GM10266 (cell line): ENCODE measurements at regions not wholly inside any gene's neighbourhood (a gene's known extent, or its start where the extent isn't known, plus 50 kb on each side); places are given as distances from the start of the nearest gene placed in this dataset.
"Not testable (repeated sequence)": the region's sequence is repeated elsewhere in the genome, so short reads cannot be mapped to it uniquely, and the experiment has no call there.

ENCODE experiments used
- DNase-seq: peaks from one replicate; pipeline ENCODE4 v3.0.0; 2012; ENCODE audit errors: extremely low spot score
- CTCF ChIP-seq: IDR thresholded peaks from 2 replicates; pipeline ENCODE4 v1.5.1; 2012; ENCODE audit warnings: mild to moderate bottlenecking, low read depth; ENCODE audit not compliant: control insufficient read depth, insufficient read depth; ENCODE audit errors: missing control alignments

DNA sequence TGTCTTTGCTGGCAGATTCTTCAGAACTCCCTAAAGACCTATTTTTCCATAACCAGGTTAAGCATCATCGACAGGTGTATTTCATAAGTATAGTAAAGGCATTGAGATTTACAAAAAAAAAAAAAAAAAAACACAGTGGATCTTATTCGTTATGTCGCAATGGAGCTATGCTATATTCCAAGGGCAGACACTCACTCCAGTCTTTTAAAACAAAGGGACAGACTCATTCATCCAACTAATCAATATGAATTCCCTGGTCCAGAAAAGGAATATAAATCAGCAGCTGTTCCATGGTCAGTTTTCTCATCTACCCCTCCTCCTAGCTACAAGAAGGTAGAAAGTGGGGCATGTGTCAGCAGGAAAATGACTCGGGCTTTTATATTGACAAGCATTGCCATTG lies 97.7 kb upstream of the MON1B start:
- TF ChIP-seq CTCF: no peak

DNA sequence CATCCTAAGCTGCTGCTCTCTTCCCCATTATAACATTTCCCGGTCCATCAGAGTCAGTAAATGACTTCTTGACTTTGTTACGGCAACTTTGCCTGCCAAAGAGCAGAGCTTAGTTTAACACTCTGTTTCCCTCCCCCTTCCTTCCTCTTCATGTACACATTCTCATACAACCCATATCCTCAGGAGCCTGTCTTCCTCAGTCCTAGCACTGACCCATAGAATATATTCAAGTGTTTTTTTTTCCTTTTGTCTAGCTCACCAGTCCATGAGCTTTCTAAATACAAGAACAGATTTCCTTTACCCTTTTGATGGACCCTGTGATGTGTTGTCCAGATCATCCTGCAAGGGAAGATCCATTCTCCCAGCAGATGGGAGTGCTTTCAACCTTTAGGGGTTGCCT lies 97.0 kb upstream of the MON1B start:
- TF ChIP-seq CTCF: no peak
- no peak for DNase-seq

More for the DNA sequence above, 97.7 kb upstream of the MON1B start:
- no peak for DNase-seq

DNA sequence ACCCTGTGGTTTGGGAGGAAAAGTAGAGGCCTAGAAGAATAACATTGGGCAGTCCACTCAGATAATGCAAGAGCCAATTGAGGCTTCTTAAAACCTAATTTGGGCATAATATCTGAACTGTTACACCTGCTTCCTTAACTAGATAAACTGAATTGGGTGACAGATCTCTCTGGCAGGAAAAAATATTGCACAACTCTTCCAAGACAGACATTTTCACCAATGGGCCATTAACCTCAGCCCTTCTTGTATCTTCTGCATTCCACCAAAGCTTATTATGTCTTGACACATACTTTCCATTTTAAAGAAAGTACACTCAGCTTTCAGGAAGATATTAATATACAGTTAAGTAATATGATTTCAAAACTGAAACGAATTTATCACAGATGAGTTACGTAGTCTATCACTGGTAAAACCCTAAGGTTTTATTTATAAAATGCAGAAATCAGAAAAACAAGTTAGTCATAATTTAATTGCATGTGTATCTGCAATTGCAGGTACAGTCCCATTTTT lies 79.9 kb upstream of the MON1B start:
- TF ChIP-seq CTCF: no peak
- no peak for DNase-seq

DNA sequence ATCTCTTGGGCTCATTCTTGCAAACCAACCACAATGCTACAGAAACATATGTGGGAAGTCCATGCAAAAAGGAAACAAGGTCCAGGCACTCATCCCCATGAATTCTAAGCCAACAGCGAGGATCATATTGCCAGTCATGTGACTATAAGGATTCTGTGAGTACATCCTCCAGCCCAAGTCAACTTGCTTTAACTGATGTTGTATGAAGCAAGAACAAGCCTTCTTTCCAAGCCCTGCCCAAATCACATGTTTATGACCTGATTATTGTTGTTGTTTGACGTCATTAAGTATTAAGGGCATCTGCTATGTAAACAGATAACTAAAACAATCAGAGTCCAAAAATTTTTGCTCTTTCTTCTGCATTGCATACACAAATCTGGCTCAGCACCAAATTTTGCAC lies 78.2 kb upstream of the MON1B start:
- no peak for DNase-seq
- TF ChIP-seq CTCF: no peak

- no peak for TF ChIP-seq CTCF
- no peak for DNase-seq
These were observed 77.2 kb upstream of the MON1B start for GRCh38 chr16:77113835-77114234.

- DNase-seq: not testable (repeated sequence)
These were observed 76.6 kb upstream of the MON1B start for GRCh38 chr16:77114361-77114760.

GRCh38 chr16:77116856-77117255 lies 74.1 kb upstream of the MON1B start:
- DNase-seq: no peak
- no peak for TF ChIP-seq CTCF

DNA sequence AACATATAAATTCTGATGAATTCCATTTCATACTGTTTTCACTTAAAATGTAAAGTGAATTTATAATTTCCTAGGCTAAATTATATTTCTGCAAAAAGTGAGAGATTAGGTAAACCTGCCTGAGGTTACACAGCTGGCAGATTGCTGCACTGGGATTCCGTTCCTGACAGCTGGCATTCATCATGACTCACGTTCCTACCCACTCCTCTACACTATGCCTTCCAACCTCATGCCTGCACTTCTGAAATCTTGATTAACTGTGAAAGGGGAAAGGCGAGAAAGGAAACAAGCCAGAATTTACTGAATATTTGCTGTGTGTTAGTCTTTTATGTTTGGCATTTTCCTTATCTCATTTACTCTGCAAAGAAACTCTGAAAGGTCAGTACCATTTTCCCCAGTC lies 73.3 kb upstream of the MON1B start:
- DNase-seq: no peak
- TF ChIP-seq CTCF: no peak
